ENCODE measurements at regions not wholly inside any gene's neighbourhood (a gene's known extent, or its start where the extent isn't known, plus 50 kb on each side); places are given as distances from the start of the nearest gene placed in this dataset.

GRCh38 chr22:44611880-44612496, 90.0 kb upstream of the PRR5 start:
- no peak for DNase-seq

- DNase-seq, result no peak
Observed at GRCh38 chr22:44610071-44610470, 91.9 kb upstream of the PRR5 start.

GRCh38 chr22:44609400-44609988, 92.5 kb upstream of the PRR5 start:
- DNase-seq, result no peak

- no peak for DNase-seq
Observed at GRCh38 chr22:44608597-44609399, 93.2 kb upstream of the PRR5 start.

GRCh38 chr22:44606126-44606525, 95.9 kb upstream of the PRR5 start:
- no peak for DNase-seq

- DNase-seq, result no peak
Observed at GRCh38 chr22:44605486-44605885, 96.5 kb upstream of the PRR5 start.

GRCh38 chr22:44604991-44605390, 97.0 kb upstream of the PRR5 start:
- DNase-seq, result no peak

- no peak for DNase-seq
Observed at GRCh38 chr22:44604455-44604854, 97.5 kb upstream of the PRR5 start.

GRCh38 chr22:44603767-44604166, 98.2 kb upstream of the PRR5 start:
- DNase-seq, result no peak

- no peak for DNase-seq
Observed at GRCh38 chr22:44601725-44602124, 100.3 kb upstream of the PRR5 start.

GRCh38 chr22:44601189-44601588, 100.8 kb upstream of the PRR5 start:
- DNase-seq, result no peak

GRCh38 chr22:44600207-44600785, 101.7 kb upstream of the PRR5 start:
- no peak for DNase-seq

- no peak for DNase-seq
Observed at GRCh38 chr22:44599500-44600140, 101.6 kb upstream of the RTL6 start.

- DNase-seq, result no peak
Observed at GRCh38 chr22:44599084-44599483, 101.1 kb upstream of the RTL6 start.

GRCh38 chr22:44597616-44598015, 99.6 kb upstream of the RTL6 start:
- DNase-seq, result no peak

- DNase-seq, result no peak
Observed at GRCh38 chr22:44596396-44597125, 98.5 kb upstream of the RTL6 start.

GRCh38 chr22:44595841-44596341, 97.9 kb upstream of the RTL6 start:
- DNase-seq, result no peak

- no peak for DNase-seq
Observed at GRCh38 chr22:44594951-44595350, 96.9 kb upstream of the RTL6 start.

- no peak for DNase-seq
Observed at GRCh38 chr22:44592824-44593148, 94.8 kb upstream of the RTL6 start.

GRCh38 chr22:44592126-44592823, 94.2 kb upstream of the RTL6 start:
- no peak for DNase-seq

- DNase-seq, result no peak
Observed at GRCh38 chr22:44591146-44591790, 93.2 kb upstream of the RTL6 start.
